M059J (cell line): ENCODE measurements at regions not wholly inside any gene's neighbourhood (a gene's known extent, or its start where the extent isn't known, plus 50 kb on each side); places are given as distances from the start of the nearest gene placed in this dataset.

ENCODE experiments used
- DNase-seq: peaks from one replicate; pipeline ENCODE4 v3.0.0-alpha.2; 2012; ENCODE audit warnings: low read depth

DNA sequence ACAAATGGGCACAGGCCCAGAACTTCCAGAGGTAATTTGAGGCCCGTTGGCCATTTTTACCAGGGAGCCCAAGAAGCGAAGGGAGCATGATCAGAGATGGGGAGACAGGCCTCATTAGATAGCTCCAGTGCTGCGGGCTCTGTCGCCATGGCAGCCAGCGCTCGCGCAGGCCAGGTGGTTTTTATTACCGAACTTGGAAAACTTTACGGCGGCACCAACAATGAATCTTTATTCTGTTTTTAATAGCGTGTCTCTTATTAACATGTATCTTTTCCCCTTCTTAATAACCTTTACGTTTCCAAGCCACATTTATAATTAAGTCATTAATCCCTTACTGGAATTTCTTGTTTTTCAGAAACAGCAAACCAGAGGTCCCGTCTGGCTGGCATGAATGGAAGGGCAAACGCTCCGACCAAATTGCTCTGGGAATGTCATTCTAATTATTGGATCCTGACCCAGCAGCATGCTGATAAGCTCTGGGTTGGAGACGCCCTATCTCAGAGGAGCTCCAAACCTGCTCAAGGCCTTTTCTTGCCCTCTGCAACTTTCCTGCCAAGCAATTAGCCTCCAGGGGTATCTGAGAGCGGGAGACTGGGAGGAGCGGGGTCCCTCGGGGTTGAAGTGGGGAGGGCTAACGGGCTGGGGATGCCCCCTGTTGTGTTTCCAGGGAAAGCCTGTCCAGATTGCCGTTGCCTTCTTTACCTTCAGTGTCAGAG, 256.4 kb downstream of the TLE3 start:
- DNase-seq: no peak

DNA sequence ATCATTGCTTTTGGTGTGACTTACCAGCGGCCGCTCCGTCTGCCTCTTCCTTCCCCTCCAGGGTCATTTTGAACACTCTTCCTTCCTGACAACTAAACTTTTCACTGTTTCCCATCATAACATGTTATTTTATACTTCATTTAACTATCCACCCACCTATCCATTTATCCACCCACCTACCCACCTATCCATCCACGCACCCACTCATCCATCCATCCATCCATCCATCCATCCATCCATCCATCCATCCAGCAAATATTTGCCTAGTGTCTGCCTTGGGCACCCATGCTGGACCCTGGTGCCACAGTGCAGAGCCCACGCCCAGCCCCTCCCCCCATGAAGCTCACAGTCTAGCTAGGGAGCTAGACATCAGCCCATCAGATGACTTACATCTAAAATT, 254.9 kb downstream of the TLE3 start:
- no peak for DNase-seq

DNA sequence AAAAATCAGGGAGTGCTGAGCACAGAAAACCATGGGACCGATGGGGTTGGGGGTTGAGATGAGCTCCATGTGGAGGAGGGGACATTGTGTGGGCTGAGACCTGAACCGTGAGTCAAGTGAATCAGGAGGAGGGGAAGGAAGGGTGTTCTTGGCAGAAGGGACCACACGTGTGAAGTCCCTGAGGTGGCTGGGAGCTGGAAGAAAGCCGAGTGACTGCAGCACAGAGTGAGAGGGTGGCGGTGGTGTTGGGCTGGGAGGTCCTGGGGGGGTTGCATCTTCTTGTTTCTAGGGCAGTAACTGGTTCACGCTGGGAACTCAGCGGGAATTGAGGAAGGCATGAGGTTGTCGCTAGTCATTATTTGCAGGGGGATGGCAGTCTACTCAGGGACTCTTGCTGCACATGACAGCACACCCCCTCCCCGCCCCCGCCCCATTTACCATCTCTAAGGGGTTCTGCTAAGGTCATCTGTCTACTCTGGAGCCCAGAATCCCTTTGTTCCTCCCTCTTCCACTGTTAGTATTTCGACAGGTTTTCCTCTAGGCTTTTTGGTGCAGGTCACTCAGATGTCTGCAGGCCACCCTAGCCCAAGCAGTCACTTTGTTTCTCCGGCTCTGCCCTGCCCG, 254.3 kb downstream of the TLE3 start:
- DNase-seq: no peak

DNA sequence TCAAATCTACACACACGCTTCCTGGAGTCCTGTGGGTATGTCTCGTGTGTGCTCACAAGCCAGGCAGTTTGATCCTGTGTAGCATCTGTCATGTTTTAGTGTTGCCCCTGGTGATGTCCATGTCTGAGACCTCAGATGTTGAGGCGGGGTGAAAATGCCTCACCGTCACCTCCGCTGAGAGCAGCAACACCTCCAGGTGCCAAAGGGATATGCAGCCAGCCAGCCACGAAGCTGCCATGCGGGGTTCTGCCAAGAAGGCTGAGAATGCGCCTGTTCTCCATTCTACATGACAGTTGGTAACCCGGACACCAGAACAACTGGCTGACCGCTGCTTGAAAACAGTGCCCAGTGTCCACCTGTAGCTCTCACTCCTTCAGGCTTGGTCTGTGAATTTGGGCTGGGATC, 253.8 kb downstream of the TLE3 start:
- DNase-seq: no peak

DNA sequence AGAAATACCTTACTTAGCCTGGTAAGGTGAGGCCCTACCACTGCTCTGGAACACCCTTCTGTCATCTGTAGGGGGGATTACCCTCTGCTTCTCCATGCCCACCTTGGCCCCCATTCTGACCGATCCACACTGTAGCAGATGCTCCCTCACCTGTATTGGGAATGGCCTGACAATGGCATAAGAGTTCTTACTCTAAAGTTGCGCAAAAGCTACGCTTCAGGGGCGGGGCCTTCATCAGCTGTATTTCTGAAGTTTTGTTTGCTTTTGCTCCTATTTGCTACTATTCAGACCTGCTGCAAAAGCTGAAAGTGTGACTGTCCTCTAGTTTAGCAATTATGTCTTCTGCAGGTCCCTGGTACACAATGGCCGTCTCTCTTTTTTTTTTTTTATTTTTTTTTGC, 252.6 kb downstream of the TLE3 start:
- DNase-seq: no peak

DNA sequence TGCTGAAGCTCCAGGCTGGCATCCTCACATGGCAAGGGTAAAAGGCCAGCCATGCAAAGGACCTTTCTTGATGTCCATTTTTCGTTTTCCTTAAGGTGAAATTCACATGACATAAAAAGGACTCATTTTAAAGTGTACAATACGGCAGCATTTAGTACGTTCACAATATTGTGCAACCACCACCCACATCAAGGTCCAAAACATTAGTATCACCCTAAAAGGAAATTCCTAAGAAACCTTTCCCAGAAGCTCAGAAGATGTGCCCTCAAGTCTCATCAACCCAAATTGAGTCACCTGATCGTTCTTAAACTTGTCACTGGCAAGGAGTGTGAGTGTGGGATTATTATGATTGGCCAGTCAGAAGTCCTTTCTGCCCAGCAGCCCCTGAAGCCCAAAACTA, 250.1 kb downstream of the TLE3 start:
- no peak for DNase-seq

DNA sequence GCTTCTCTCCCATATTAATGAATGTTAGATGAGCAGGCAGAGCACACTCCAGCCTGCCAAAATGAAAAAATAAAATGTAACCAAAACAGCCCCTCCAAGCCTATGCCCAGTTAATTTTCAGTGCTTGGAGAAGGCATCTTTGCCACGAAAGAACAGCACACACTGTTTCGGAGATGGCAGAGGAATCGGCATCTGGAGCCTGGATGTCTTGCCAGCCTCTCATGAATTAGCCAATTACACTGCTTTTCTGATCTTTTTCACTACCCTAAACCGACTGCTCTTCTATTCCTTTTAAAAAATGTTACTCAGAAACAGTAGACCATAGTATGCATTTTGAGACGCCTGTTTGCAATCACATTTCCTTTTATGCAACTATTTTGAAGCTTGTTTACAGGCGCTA, 249.6 kb downstream of the TLE3 start:
- DNase-seq: no peak

DNA sequence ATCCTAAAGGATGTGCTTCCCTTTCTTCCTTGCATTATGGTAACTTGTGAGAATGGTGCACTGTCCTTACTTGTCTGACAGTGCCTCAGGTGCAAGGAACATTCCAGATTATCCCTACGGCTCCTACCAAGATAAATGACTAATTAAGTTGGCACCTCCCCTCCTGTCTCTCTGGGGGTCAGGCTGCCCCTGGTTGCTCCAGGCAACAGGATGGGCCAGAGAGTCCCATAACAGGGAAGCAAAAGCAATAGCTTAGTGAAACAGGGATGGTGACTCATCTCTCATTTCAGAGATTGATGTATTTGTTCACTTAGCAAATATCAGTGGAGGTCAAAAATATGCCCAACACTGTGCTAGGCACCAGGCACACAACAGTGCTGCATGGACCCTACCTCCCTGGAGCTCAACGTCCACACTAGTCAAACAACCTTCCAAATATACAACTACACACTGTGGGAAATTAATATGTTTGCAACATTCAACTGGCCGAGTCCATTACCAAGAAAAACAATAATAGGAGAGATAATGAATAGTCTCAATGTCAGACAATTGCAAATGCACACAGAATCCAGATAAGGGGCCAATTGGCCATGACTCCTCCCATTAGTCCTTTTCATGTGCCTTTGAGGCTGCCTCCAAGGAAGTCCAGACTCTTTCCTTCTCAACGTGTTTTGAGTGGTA, 249.0 kb downstream of the TLE3 start:
- peak; percentile 73 for DNase-seq

DNA sequence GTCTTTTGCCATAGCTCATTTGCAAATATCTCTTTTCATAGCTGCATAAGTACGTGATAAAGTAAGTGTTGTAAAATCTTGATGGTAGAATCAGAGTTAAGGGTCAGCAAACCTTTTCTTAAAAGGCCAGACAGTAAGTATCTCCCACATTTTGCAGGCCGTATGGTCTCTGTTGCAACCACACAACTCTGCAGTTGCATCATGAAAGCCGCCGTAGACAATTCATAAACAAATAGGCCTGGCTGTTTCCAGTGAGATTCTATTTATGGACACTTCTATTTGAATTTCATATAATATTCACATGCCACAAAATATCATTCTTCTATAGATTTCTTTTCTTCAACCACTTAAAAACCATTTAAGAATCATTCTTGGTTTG, 248.5 kb downstream of the TLE3 start:
- DNase-seq: no peak

DNA sequence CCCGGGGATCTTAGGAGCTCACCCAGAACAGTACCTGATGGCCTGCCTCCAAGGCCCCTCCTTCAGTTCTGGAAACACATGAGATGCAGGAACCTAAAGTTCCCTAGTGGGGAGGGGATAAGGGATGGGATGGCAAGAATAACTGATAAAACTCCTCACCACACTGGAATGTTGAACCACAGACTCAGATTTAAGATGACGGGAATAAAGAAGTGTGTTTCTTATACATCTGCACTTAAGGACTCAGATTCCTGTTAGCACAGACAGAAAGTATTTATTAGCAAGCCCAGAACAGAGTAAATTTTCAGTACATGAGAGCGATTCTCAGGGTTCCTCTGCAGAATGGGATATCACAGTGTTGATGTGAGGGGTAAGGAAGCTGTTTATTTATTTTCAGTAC, 245.2 kb downstream of the TLE3 start:
- peak; percentile 74 for DNase-seq

DNA sequence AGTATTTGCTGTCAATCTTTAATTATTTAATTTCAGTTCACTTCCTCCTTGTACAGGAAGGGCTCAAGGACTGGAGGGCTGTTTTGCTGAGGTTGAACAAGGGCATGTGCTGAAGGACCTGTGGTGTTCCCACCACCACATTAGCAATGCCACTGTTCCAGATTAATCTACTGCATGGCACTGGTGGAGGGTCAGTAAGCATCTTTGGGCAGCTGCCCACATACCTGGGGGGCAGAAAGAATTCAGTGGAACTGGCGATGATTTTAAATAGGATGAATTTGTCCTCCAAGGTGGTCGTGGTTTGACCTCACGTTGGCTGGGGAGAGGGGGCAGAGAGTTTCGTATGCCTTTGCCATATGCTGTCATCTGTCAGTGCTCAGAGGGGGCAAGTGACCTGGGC, 244.8 kb downstream of the TLE3 start:
- no peak for DNase-seq

DNA sequence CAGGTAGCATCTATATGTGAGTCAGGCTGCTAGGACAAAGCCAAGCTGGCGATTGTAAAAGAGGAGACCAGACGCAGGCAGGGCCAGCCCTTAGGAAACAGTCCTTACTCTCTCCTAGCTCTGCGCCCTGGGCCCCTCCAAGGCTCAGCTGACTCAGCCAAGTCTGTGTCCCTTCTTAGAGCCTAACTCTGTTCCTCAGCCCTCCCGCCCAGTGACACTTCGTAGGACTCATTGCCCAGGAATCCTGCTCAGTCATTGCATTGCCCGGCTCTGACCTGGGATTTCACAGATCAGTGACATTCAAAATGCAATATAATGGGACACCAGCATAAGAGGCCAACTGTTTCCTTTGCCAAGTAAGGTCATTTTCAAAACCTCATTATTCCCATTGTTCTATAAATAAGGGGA, 244.2 kb downstream of the TLE3 start:
- peak; percentile 97 for DNase-seq

DNA sequence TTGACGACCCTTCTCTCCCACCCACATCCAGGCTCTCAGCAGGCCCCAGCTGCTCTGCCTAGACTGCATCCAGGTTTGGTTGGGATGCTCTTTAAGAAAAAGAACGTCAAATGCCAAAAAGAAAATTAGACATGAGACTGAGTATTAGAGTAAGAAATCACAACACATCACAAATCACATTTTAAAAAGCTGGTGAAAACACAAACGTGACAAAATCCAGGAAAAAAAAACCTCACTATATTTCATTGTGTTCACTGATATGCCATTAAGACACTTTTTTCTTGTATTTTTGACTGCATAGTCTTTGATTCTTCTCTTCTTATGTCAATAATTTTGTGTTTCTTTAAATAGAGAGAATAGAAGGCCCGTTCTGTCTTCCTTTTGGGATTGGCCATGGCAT, 243.7 kb downstream of the TLE3 start:
- no peak for DNase-seq

DNA sequence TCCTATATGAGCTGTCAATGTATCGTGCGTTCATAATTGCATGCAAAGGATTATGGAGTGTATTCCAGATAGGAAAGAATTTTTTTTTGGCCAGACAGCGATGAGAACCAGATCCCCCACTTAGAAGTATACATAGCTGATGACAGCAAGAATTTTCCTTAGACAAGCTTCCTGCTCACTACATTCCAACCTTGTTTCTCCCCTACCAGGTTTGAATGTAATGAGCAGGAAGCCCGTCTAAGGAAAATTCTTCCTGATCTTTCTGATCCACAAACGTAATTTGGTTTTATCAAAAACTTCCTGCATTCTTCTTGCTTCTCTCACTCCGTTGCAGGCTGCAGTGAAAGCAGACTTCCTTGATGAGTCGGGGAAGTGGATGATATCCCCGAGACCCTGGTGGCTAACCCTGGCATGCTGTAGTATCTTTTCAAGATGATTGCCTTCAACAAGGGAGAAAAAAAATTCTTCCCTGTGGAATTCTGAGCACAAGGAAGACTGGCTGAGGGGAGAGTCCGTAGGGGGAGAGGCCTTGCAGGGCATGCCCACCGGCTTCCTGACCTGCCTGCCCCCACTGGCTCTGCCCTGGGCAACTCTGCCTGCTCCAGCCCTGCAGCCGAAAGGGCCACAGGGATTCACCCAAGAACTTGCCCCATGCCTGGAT, 243.1 kb downstream of the TLE3 start:
- DNase-seq: peak; percentile 89

DNA sequence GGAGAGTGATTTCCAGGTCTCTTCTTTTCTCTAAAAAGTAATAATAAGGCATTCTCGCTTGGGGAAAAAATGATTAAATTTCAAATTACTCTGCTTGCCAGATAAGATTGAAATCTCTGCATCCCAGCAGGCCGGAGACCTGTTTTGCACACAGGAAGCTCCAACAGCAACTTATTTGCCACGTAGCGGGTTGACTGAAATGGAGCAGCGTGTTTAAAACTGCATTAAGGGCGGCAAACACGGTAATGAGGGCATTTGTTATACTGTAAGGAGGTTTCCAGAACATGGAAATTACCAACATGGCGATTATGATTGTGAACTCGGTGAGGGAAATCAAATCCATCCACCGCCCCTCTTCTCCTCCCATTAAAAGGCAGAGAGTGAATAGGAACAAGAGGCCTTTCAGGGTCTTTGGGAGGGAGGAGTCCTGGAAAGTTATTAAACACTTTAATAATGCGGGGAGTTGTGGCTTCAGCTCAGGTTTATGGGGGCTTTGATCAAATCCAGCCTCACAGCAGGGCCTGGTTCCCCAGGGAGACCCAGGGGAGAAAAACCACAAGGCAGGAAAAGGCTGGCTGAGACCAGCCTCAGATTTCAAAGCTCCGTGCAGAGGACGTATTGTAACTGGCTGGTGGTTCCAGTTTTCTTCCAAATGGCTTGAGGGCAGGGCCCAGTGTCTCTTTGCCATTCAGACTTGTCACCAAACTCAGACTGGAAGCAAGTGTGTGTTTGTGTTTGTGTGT, 242.3 kb downstream of the TLE3 start:
- peak; percentile 71 for DNase-seq

DNA sequence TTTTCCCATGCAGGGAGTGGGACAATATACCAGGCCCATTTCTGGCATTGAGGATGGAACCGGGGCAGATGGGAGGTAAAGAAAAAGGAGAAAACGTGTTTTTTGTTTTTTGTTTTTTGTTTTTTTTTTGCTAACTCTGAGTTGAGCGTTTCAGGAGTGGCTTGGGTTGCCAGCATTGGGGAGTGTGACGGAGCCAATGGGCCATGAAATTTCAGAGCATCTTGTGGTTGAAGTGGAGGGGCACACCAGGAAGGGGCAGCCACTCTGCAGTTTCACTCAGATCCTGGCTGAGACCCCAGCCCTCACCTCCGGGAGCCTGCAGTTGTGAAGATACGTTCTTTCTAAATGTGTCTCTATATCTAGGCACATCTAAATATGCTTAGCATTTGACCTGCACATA, 240.5 kb downstream of the TLE3 start:
- DNase-seq: no peak

DNA sequence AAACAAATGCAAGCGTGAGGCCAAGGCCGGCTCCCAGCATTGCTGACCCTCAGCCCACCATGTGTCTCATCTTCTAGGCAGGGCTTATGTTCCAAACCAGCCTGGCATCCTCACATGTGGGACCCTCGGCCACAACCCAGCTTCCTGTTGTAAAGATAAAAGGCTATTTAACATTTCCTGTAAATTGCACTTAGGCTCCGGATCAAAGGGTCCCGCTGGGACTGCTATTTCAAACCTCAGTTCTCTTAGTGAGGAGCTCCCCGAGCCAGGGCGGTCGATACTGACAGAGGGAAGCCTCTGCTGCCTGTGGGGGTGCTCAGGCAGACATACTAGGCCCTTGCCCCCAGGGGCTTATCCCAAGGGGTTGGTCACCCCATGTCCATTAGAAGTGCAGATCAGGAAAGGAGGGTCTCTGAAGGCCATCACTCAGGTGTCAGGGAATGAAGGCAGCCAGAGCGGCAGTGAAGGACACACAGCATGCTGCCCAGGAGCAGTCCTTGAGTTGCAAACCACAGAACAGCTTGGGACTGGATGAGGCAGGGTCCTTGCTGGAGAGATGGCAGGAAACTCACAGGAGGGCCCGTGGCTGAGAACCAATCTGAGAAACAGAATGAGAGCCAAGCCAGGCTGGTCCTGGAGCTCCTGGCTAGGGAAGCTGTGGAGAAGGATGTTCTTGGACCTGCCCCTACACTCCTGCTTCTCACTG, 239.9 kb downstream of the TLE3 start:
- no peak for DNase-seq

DNA sequence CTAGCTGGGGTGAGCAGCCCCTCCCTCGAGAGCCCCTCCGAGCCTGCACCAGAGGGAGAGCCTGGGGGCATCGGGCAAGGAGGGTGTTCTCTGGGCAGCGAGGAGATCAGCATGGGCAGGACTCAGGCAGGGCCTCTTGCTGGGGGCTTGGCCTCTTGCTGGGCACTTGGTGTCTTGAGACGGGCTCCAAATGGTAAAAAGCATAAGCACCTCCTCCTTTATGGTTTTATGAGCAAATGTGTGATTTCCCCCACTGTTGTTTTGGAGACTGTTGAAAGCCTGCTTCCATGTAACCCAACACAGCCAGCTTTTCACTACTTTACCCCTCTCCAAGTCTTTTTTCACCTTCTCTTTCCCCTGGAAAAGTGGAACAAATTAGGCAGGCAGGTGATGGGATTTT, 239.3 kb downstream of the TLE3 start:
- no peak for DNase-seq

DNA sequence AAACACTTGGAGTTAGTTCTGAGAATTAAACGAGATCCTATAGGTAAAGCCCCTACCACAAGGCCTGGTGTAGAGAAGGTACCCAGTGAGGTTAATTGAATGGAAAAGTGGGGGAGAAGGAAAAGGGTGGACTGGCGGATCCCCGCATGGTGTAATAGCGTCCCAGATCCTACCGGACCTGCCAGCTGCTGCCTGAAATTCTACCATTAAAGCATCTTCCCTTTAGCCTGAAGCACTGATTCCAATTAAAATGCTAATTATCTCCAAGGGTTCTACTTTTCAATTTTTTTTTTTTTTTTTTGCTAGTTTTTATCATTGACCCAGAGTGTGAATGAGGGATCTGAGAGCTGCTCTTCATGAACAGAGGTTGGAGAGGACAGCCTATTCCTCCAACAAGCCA, 237.9 kb downstream of the TLE3 start:
- DNase-seq: no peak

DNA sequence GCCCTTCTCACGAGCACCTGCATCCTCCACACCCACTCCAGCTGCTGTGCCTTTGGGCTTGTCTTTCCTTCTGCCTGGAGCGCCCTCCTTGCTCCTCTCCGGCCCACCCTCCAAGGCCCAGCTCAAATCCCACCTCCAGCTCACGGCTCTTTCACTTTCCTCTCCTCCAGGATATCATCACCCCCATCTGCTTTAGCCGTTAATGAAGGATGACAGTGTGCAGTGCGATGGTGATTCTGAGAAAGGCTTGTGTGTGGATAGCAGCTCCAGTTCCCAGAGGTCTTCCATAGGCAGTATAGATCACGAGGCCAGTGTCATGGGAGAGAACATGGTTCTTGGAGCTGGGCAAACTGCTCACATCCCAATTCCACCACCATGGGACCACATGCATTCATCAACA, 237.4 kb downstream of the TLE3 start:
- no peak for DNase-seq

DNA sequence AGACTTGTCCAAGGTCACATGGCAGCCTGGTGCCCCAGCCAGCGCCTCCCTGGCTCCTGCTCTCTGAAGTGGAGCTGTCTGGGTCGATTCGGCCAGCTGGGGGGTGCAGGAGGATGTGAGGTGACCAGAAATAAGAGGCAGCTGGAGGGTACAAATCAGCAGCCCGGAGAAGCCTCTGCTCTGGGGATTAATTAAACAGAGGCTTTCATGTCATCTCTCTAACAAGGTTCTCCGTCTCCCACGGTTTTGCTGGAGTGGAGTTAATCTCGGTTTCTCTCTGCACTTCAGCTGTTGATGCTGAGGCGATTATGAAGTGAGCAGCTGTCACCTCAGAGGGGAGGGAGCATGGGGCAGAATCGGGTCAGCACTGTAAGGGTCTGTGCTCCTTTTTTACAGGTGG, 236.8 kb downstream of the TLE3 start:
- DNase-seq: no peak
